NCI-H2107 treated with DMSO at 0.1 percent for 48 hours (cell line): ENCODE measurements at regions not wholly inside any gene's neighbourhood (a gene's known extent, or its start where the extent isn't known, plus 50 kb on each side); places are given as distances from the start of the nearest gene placed in this dataset.
"Not testable (repeated sequence)": the region's sequence is repeated elsewhere in the genome, so short reads cannot be mapped to it uniquely, and the experiment has no call there.

ENCODE experiments used
- DNase-seq: peaks from one replicate; lab custom pipeline; 2025; ENCODE audit not compliant: unreplicated experiment; lab: John Stamatoyannopoulos, UW

GRCh38 chr21:31537872-31538576 lies 121.5 kb upstream of the SOD1 start:
- DNase-seq = no peak

- no peak for DNase-seq
Measured at GRCh38 chr21:31536138-31536537, 123.4 kb upstream of the SOD1 start.

- DNase-seq = peak; percentile 64
Measured at GRCh38 chr21:31531967-31532366, 127.5 kb upstream of the SOD1 start.

- DNase-seq = peak; percentile 99
Measured at GRCh38 chr21:31530897-31531705, 128.4 kb upstream of the SOD1 start.

- DNase-seq = no peak
Measured at GRCh38 chr21:31530364-31530763, 129.1 kb upstream of the SOD1 start.

- no peak for DNase-seq
Measured at GRCh38 chr21:31529406-31529805, 130.1 kb upstream of the SOD1 start.

- DNase-seq = no peak
Measured at GRCh38 chr21:31526040-31526439, 133.5 kb upstream of the SOD1 start.

GRCh38 chr21:31524140-31524539 lies 135.4 kb upstream of the SOD1 start:
- DNase-seq = no peak

- DNase-seq = no peak
Measured at GRCh38 chr21:31521515-31521914, 138.0 kb upstream of the SOD1 start.

GRCh38 chr21:31520561-31521098 lies 138.9 kb upstream of the SOD1 start:
- DNase-seq = peak; percentile 89

GRCh38 chr21:31518580-31518979 lies 140.9 kb upstream of the SOD1 start:
- no peak for DNase-seq

GRCh38 chr21:31517664-31518414 lies 141.7 kb upstream of the SOD1 start:
- no peak for DNase-seq

- DNase-seq = no peak
Measured at GRCh38 chr21:31515253-31515652, 144.2 kb upstream of the SOD1 start.

GRCh38 chr21:31514598-31514997 lies 144.9 kb upstream of the SOD1 start:
- peak; percentile 84 for DNase-seq

GRCh38 chr21:31513541-31513940 lies 146.0 kb upstream of the SOD1 start:
- not testable (repeated sequence) for DNase-seq

GRCh38 chr21:31511999-31512398 lies 147.5 kb upstream of the SOD1 start:
- not testable (repeated sequence) for DNase-seq

GRCh38 chr21:31511258-31511657 lies 148.2 kb upstream of the SOD1 start:
- DNase-seq = no peak

- peak; percentile 26 for DNase-seq
Measured at GRCh38 chr21:31509194-31510017, 150.1 kb upstream of the SOD1 start.

- DNase-seq = peak; percentile 79
Measured at GRCh38 chr21:31505975-31506374, 153.5 kb upstream of the SOD1 start.

GRCh38 chr21:31503939-31504338 lies 155.6 kb upstream of the SOD1 start:
- no peak for DNase-seq

GRCh38 chr21:31503467-31503866 lies 156.0 kb upstream of the SOD1 start:
- DNase-seq = no peak
